ENCODE measurements at regions not wholly inside any gene's neighbourhood (a gene's known extent, or its start where the extent isn't known, plus 50 kb on each side); places are given as distances from the start of the nearest gene placed in this dataset.

DNA sequence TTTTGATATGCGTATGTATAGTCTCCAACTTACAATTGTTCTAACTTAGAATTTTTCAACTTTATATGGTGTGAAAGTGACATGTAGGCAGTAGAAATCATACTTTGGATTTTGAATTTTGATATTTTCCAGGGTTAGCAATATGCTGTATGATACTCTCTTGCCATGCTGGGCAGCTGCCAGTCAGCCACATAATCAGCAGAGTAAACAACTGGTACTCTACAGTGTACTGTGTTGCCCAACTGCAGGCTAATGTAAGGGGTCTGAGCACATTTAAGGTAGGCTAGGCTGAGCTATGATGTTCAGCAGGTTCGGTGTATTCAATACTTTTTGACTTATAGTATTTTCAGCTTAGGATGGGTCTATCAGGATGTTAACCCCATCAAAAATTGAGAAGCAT, 52.0 kb upstream of the RYK start:
- no peak for DNase-seq
- H3K36me3 ChIP-seq (ENCODE audit: low read depth, missing control alignments), result no peaks in the 10 kb centered on the region
- H3K4me3 ChIP-seq, result no peak overlapping the region
- H3K4me1 ChIP-seq, result no peaks in the 10 kb centered on the region
- no peak for TF ChIP-seq POLR2A (IDR thresholded peaks at IDR 0.05)
- TF ChIP-seq, protein P1, sequence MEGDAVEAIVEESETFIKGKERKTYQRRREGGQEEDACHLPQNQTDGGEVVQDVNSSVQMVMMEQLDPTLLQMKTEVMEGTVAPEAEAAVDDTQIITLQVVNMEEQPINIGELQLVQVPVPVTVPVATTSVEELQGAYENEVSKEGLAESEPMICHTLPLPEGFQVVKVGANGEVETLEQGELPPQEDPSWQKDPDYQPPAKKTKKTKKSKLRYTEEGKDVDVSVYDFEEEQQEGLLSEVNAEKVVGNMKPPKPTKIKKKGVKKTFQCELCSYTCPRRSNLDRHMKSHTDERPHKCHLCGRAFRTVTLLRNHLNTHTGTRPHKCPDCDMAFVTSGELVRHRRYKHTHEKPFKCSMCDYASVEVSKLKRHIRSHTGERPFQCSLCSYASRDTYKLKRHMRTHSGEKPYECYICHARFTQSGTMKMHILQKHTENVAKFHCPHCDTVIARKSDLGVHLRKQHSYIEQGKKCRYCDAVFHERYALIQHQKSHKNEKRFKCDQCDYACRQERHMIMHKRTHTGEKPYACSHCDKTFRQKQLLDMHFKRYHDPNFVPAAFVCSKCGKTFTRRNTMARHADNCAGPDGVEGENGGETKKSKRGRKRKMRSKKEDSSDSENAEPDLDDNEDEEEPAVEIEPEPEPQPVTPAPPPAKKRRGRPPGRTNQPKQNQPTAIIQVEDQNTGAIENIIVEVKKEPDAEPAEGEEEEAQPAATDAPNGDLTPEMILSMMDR (IDR thresholded peaks at IDR 0.05), result no peak
- intact Hi-C loops (cut with DNase I; ENCODE audit: low total_unique reads), result loop anchor here (10.0 kb wide), 1 partner anchor 88 kb away; no protein-coding TSS in a partner anchor
- 90 to 94% methylated on average over 2 of the region's 2 CpGs for WGBS, 2 donors
- H3K27me3 ChIP-seq, result no peaks in the 10 kb centered on the region
- H3K9me3 ChIP-seq, result no peaks in the 10 kb centered on the region
- no peak overlapping the region for H3K27ac ChIP-seq

DNA sequence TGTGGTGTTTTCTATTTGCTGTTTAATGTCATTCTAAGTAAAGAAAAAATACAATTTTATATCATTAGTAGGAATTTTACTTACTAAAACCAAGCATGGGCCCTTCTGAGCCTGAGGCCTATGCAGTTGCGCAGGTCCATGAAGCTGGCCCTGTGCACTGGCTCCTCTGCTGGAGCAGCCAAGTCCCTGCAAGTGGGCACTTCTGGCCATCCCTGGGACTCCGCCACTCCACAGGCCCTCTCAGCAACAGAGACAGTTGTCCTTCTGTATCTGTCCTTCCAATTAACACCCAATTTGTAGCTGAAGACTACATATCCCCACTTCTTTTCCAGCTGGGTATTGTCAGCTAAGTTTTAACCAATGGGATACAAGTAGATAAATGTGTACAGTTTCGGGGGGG, 49.9 kb upstream of the RYK start:
- no peaks in the 10 kb centered on the region for H3K4me1 ChIP-seq
- H3K9me3 ChIP-seq, result no peaks in the 10 kb centered on the region
- no peaks in the 10 kb centered on the region for H3K27me3 ChIP-seq
- H3K27ac ChIP-seq, result no peak overlapping the region
- 55 to 87% methylated on average over 2 to 3 of the region's 3 CpGs for WGBS, 2 donors
- DNase-seq, result peak; percentile 36
- TF ChIP-seq, protein P1 (IDR thresholded peaks at IDR 0.05), result no peak
- no peak for TF ChIP-seq POLR2A (IDR thresholded peaks at IDR 0.05)
- intact Hi-C loops (cut with DNase I; ENCODE audit: low total_unique reads), result loop anchor here (10.0 kb wide), 1 partner anchor 86 kb away; no protein-coding TSS in a partner anchor
- H3K4me3 ChIP-seq, result no peak overlapping the region
- H3K36me3 ChIP-seq (ENCODE audit: low read depth, missing control alignments), result no peaks in the 10 kb centered on the region
